Neural progenitor cell (in vitro differentiated cells): ENCODE measurements at regions not wholly inside any gene's neighbourhood (a gene's known extent, or its start where the extent isn't known, plus 50 kb on each side); places are given as distances from the start of the nearest gene placed in this dataset.

Experiments used
- DNase-seq: peaks from one replicate; pipeline ENCODE4 v3.0.0-alpha.2; 2016; ENCODE audit warnings: low spot score
- H2AFZ ChIP-seq: fragments of 200-600 bp; sonication (generic); replicated peaks from 2 replicates; pipeline ENCODE4 v1.6.1; 2016; ENCODE audit warnings: antibody characterized with exemption
- H3F3A ChIP-seq: fragments of 200-600 bp; sonication (generic); 2 replicates; pipeline ENCODE4 v1.6.1; 2016; ENCODE audit warnings: antibody characterized with exemption, low read depth
- H3K27ac ChIP-seq: fragments of 200-600 bp; sonication (generic); 2 replicates; pipeline ENCODE4 v1.5.1; 2016; ENCODE audit warnings: mild to moderate bottlenecking
- H3K27me3 ChIP-seq: fragments of 200-600 bp; sonication (generic); 2 replicates; pipeline ENCODE4 v1.6.1; 2016; ENCODE audit warnings: mild to moderate bottlenecking, moderate library complexity
- H3K36me3 ChIP-seq: fragments of 200-600 bp; sonication (generic); 2 replicates; pipeline ENCODE4 v1.5.1; 2016
- H3K4me1 ChIP-seq: fragments of 200-600 bp; sonication (generic); 2 replicates; pipeline ENCODE4 v1.6.1; 2016; ENCODE audit warnings: mixed run types
- H3K4me2 ChIP-seq: fragments of 200-600 bp; sonication (generic); 2 replicates; pipeline ENCODE4 v1.6.1; 2016
- H3K4me3 ChIP-seq: fragments of 200-600 bp; sonication (generic); 2 replicates; pipeline ENCODE4 v1.5.1; 2016
- H3K79me2 ChIP-seq: fragments of 200-600 bp; sonication (generic); 2 replicates; pipeline ENCODE4 v1.6.1; 2016; ENCODE audit warnings: low read depth
- H3K9ac ChIP-seq: fragments of 200-600 bp; sonication (generic); 2 replicates; pipeline ENCODE4 v1.6.1; 2016
- H3K9me3 ChIP-seq: fragments of 200-600 bp; sonication (generic); 2 replicates; pipeline ENCODE4 v1.5.1; 2016; ENCODE audit warnings: low read depth
- H4K20me1 ChIP-seq: fragments of 200-600 bp; sonication (generic); 2 replicates; pipeline ENCODE4 v1.6.1; 2016; ENCODE audit warnings: low read depth
- H3K27ac Mint-ChIP-seq: 3 replicates; pipeline ENCODE4 v1.8.0; 2021; ENCODE audit warnings: mixed read lengths
- H3K27me3 Mint-ChIP-seq: 2 replicates; pipeline ENCODE4 v1.8.0; 2022; ENCODE audit warnings: low read depth, mild to moderate bottlenecking, inconsistent platforms, moderate library complexity, mixed read lengths; ENCODE audit not compliant: insufficient read depth
- H3K36me3 Mint-ChIP-seq: 3 replicates; pipeline ENCODE4 v1.8.0; 2021; ENCODE audit warnings: mixed read lengths
- H3K4me1 Mint-ChIP-seq: 3 replicates; pipeline ENCODE4 v1.8.0; 2021; ENCODE audit warnings: mixed read lengths
- H3K4me3 Mint-ChIP-seq: 3 replicates; pipeline ENCODE4 v1.8.0; 2021; ENCODE audit warnings: mild to moderate bottlenecking, moderate library complexity, mixed read lengths
- H3K9me3 Mint-ChIP-seq: 3 replicates; pipeline ENCODE4 v1.8.0; 2020; ENCODE audit warnings: mixed read lengths
- CTCF ChIP-seq: fragments of 200-600 bp; sonication (generic); IDR thresholded peaks from 2 replicates; pipeline ENCODE4 v1.5.1; 2017; ENCODE audit warnings: antibody characterized with exemption, mild to moderate bottlenecking
- EZH2 ChIP-seq: fragments of 200-600 bp; sonication (generic); IDR thresholded peaks from 2 replicates; pipeline ENCODE4 v1.6.1; 2017; ENCODE audit warnings: antibody characterized with exemption, mild to moderate bottlenecking, moderate library complexity
- EZH2phosphoT487 ChIP-seq: fragments of 200-600 bp; sonication (generic); IDR thresholded peaks from 2 replicates; pipeline ENCODE4 v1.6.1; 2017; ENCODE audit warnings: antibody characterized with exemption

- H2AFZ ChIP-seq, result no peak overlapping the region
- H3K27ac Mint-ChIP-seq, result no peak overlapping the region
- TF ChIP-seq EZH2 (no peak), CTCF (no peak), EZH2phosphoT487 (no peak)
- no peak overlapping the region for H3K4me2 ChIP-seq
- no peaks in the 10 kb centered on the region for H3K4me1 Mint-ChIP-seq
- H3K4me3 Mint-ChIP-seq, result no peak overlapping the region
- no peaks in the 10 kb centered on the region for H3K9me3 ChIP-seq
- H3K79me2 ChIP-seq, result no peaks in the 10 kb centered on the region
- no peak overlapping the region for H3K9ac ChIP-seq
- peaks cover 4% of the 10 kb centered on the region for H3K27me3 Mint-ChIP-seq
- H3K4me1 ChIP-seq, result peaks cover 4% of the 10 kb centered on the region
- no peak for DNase-seq
- no peaks in the 10 kb centered on the region for H4K20me1 ChIP-seq
- no peak overlapping the region for H3K4me3 ChIP-seq
- peaks cover 12% of the 10 kb centered on the region for H3K9me3 Mint-ChIP-seq
- no peaks in the 10 kb centered on the region for H3K27me3 ChIP-seq
- H3K36me3 ChIP-seq, result no peaks in the 10 kb centered on the region
- H3K36me3 Mint-ChIP-seq, result no peaks in the 10 kb centered on the region
- no peak overlapping the region for H3K27ac ChIP-seq
- H3F3A ChIP-seq, result no peaks in the 10 kb centered on the region
Measured at GRCh38 chr18:14031053-14031452, 101.2 kb downstream of the ZNF519 start.

DNA sequence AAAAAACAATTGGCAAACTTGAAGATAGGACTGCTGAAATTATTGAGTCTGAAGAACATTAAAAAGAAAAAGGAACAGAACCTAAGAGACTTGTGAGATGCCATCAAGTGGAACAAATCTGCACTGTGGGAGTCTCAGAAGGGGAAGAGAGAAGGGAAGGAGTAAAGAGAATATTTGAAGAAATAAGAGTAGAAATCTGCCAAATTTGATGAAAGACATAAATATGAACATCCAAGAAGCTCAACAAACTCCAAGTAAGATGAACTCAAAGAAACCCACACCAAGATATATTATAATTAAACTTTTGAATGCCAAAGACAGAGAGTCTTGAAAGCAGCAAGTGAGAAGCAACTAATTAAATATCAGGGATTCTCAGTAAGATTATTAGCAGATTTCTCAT is 102.7 kb downstream of the ZNF519 start:
- H3K79me2 ChIP-seq, result no peaks in the 10 kb centered on the region
- H3K4me2 ChIP-seq, result no peak overlapping the region
- no peak overlapping the region for H3K27ac Mint-ChIP-seq
- peaks cover 12% of the 10 kb centered on the region for H3K4me1 ChIP-seq
- H3K36me3 ChIP-seq, result no peaks in the 10 kb centered on the region
- no peak overlapping the region for H3K4me3 ChIP-seq
- H3K27ac ChIP-seq, result no peak overlapping the region
- H3K9me3 ChIP-seq, result no peaks in the 10 kb centered on the region
- no peak overlapping the region for H2AFZ ChIP-seq
- H3K27me3 ChIP-seq, result no peaks in the 10 kb centered on the region
- H3K27me3 Mint-ChIP-seq, result peaks cover 4% of the 10 kb centered on the region
- H3F3A ChIP-seq, result no peaks in the 10 kb centered on the region
- no peak overlapping the region for H3K9ac ChIP-seq
- no peaks in the 10 kb centered on the region for H4K20me1 ChIP-seq
- no peaks in the 10 kb centered on the region for H3K4me1 Mint-ChIP-seq
- H3K4me3 Mint-ChIP-seq, result no peak overlapping the region
- no peak for DNase-seq
- H3K9me3 Mint-ChIP-seq, result peaks cover 10% of the 10 kb centered on the region
- no peaks in the 10 kb centered on the region for H3K36me3 Mint-ChIP-seq
- no peak for TF ChIP-seq CTCF
- TF ChIP-seq EZH2, result no peak
- no peak for TF ChIP-seq EZH2phosphoT487

- Histone ChIP-seq H3F3A (no peaks in the 10 kb centered on the region), H3K27me3 (no peaks in the 10 kb centered on the region), H3K4me1 (peaks cover 12% of the 10 kb centered on the region), H3K4me2 (no peak overlapping the region), H4K20me1 (no peaks in the 10 kb centered on the region), H3K4me3 (no peak overlapping the region), H3K9ac (no peak overlapping the region), H3K36me3 (no peaks in the 10 kb centered on the region), H3K27ac (no peak overlapping the region), H3K9me3 (no peaks in the 10 kb centered on the region), H3K79me2 (no peaks in the 10 kb centered on the region), H2AFZ (no peak overlapping the region)
- H3K4me1 Mint-ChIP-seq, result no peaks in the 10 kb centered on the region
- no peak for TF ChIP-seq EZH2phosphoT487
- TF ChIP-seq CTCF, result no peak
- no peaks in the 10 kb centered on the region for H3K36me3 Mint-ChIP-seq
- peaks cover 9% of the 10 kb centered on the region for H3K9me3 Mint-ChIP-seq
- H3K27ac Mint-ChIP-seq, result no peak overlapping the region
- no peak for DNase-seq
- H3K4me3 Mint-ChIP-seq, result no peak overlapping the region
- peaks cover 2% of the 10 kb centered on the region for H3K27me3 Mint-ChIP-seq
Measured at GRCh38 chr18:14026199-14026598, 106.0 kb downstream of the ZNF519 start.
